K562 (cell line): ENCODE measurements at regions not wholly inside any gene's neighbourhood (a gene's known extent, or its start where the extent isn't known, plus 50 kb on each side); places are given as distances from the start of the nearest gene placed in this dataset.

ENCODE experiments used
- CBFA2T2 ChIP-seq: fragments of 450-650 bp; conservative IDR thresholded peaks from 2 replicates; pipeline ENCODE4 v1.6.1; 2017; ENCODE audit warnings: mild to moderate bottlenecking
- CEBPZ ChIP-seq: fragments of 150-350 bp; IDR thresholded peaks from 2 replicates; pipeline ENCODE4 v1.6.1; 2014; ENCODE audit warnings: low read depth, mild to moderate bottlenecking, low read length, borderline replicate concordance
- CREBBP ChIP-seq: IDR thresholded peaks from one replicate; pipeline ENCODE4 v1.6.1; 2012; ENCODE audit warnings: low read depth, mild to moderate bottlenecking, control low read depth, inconsistent platforms, low read length
- E2F5 ChIP-seq: sonication (generic); formaldehyde crosslinking; IDR thresholded peaks from 2 replicates; pipeline ENCODE4 v1.8.0; 2022; ENCODE audit warnings: mild to moderate bottlenecking, missing genetic modification reagents
- HNRNPLL ChIP-seq: fragments of 200-400 bp; formaldehyde crosslinking; IDR thresholded peaks from 2 replicates; pipeline ENCODE4 v1.6.1; 2017; ENCODE audit warnings: low read length, low read depth, mild to moderate bottlenecking; ENCODE audit not compliant: poor library complexity, severe bottlenecking
- ID3 ChIP-seq, 2 experiments: fragments of 250-450 bp in 1 of 2; fragments of 450-650 bp in 1 of 2; sonication (Bioruptor Pico) in 1 of 2; IDR thresholded peaks; 2 replicates each; pipeline versions ENCODE4 v1.6.1 to v1.8.0; 2016 to 2021; ENCODE audit warnings: mild to moderate bottlenecking in 2 of 2, moderate library complexity in 2 of 2, missing compliant biosample characterization in 1 of 2, missing genetic modification characterization in 1 of 2
- NFE2 ChIP-seq: IDR thresholded peaks from 2 replicates; pipeline ENCODE4 v1.6.1; 2014; ENCODE audit warnings: antibody characterized with exemption, low read depth
- NFIX ChIP-seq: fragments of 250-450 bp; sonication (Bioruptor Pico); IDR thresholded peaks from 2 replicates; pipeline ENCODE4 v1.4.0; 2020; ENCODE audit warnings: low read depth, mild to moderate bottlenecking, moderate library complexity
- RBM22 ChIP-seq: fragments of 200-400 bp; formaldehyde crosslinking; IDR thresholded peaks from 2 replicates; pipeline ENCODE4 v1.6.1; 2018; ENCODE audit warnings: low read length, low read depth; ENCODE audit not compliant: poor library complexity, severe bottlenecking
- RBM25 ChIP-seq: fragments of 200-400 bp; formaldehyde crosslinking; IDR thresholded peaks from 2 replicates; pipeline ENCODE4 v1.6.1; 2018; ENCODE audit warnings: low read length, low read depth, moderate library complexity; ENCODE audit not compliant: severe bottlenecking
- SIRT6 ChIP-seq: IDR thresholded peaks from one replicate; pipeline ENCODE4 v1.6.1; 2012; ENCODE audit warnings: low read depth, mild to moderate bottlenecking, control low read depth, inconsistent platforms, low read length, moderate library complexity
- SPI1 ChIP-seq: IDR thresholded peaks from 2 replicates; pipeline ENCODE4 v1.6.1; 2011; ENCODE audit warnings: low read depth, low read length, control low read depth, borderline replicate concordance
- TEAD1 ChIP-seq, 2 experiments: fragments of 450-650 bp in 1 of 2; sonication (generic) in 1 of 2; formaldehyde crosslinking; IDR thresholded peaks; 2 replicates each; pipeline versions ENCODE4 v1.4.0 to v1.8.0; 2020 to 2022; ENCODE audit warnings: mild to moderate bottlenecking in 2 of 2, missing genetic modification reagents in 1 of 2
- U2AF1 ChIP-seq: fragments of 200-400 bp; formaldehyde crosslinking; optimal IDR thresholded peaks from 2 replicates; pipeline ENCODE3; 2017; ENCODE audit warnings: mild to moderate bottlenecking, low read depth, low read length, moderate library complexity
- ZBTB2 ChIP-seq: fragments of 450-650 bp; IDR thresholded peaks from 2 replicates; pipeline ENCODE4 v1.6.1; 2016; ENCODE audit warnings: antibody characterized with exemption
- ZNF184 ChIP-seq: sonication (generic); formaldehyde crosslinking; IDR thresholded peaks from 2 replicates; pipeline ENCODE4 v1.5.0; 2020; ENCODE audit warnings: missing genetic modification reagents
- ZNF24 ChIP-seq: fragments of 450-650 bp; IDR thresholded peaks from 2 replicates; pipeline ENCODE4 v1.6.1; 2016
- ZNF57 ChIP-seq: fragments of 450-650 bp; formaldehyde crosslinking; IDR thresholded peaks from 2 replicates; pipeline ENCODE4 v1.4.0; 2020; ENCODE audit warnings: mild to moderate bottlenecking, moderate library complexity
- ZNF780A ChIP-seq: fragments of 250-450 bp; sonication (Bioruptor Pico); IDR thresholded peaks from 2 replicates; pipeline ENCODE4 v1.5.0; 2021; ENCODE audit warnings: mild to moderate bottlenecking
- ZNF830 ChIP-seq: fragments of 250-450 bp; sonication (Bioruptor Pico); IDR thresholded peaks from 2 replicates; pipeline ENCODE4 v1.5.0; 2021; ENCODE audit warnings: mild to moderate bottlenecking
- TF ChIP-seq, protein P1 (sequence below): fragments of 250-450 bp; sonication (Bioruptor Pico); IDR thresholded peaks from 2 replicates; pipeline ENCODE4 v1.5.0; 2021

DNA sequence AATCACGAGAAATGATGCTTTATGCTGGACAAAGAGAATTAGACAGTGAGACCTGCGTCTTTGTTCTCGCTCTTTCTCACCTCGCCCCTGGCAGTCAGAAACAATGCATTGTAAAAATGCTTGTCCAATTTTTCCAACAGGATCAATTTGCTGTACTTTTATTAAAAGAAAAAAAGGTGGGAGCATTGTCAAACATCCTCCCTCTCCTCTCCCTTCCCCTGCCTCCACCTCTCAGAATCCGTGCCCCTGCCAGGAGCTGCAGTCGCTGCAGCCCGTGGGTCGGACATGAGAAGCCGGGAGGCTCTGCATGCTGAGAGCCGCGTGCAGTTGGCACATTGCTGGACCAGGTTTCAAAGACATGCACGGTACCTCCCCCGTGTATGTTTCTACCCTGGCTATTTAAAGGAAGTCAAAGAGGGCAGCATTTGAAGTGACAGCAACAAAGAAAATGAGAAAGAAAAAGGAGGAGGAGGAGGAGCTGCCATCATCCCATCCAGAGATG, 161.0 kb upstream of the KAZN start (continued):
- TF ChIP-seq ID3 (CRISPR knock-in tag; IDR thresholded peaks at IDR 0.05) (no peak), ID3 (tag; IDR thresholded peaks at IDR 0.05) (peak; percentile 17; the same call in 1 of the 2 replicates), ZNF780A (CRISPR knock-in tag) (no peak), ZNF830 (no peak), ZNF57 (CRISPR knock-in tag) (no peak), ZNF24 (no peak), RBM22 (no peak), TEAD1 (CRISPR knock-in tag; IDR thresholded peaks at IDR 0.05) (0 out of 4 replicates have a peak, but pooled peaks of 1 of the 2 experiments have one; percentile 12), CEBPZ (no peak), SPI1 (0 out of 2 replicates have a peak, but pooled peaks have one; percentile 4), SIRT6 (no peak), E2F5 (CRISPR knock-in tag) (no peak), NFIX (no peak), ZBTB2 (no peak), HNRNPLL (peak; percentile 8), RBM25 (no peak), CREBBP (no peak), ZNF184 (CRISPR knock-in tag) (no peak), CBFA2T2 (no peak), NFE2 (no peak), U2AF1 (no peak)
- TF ChIP-seq, protein P1, sequence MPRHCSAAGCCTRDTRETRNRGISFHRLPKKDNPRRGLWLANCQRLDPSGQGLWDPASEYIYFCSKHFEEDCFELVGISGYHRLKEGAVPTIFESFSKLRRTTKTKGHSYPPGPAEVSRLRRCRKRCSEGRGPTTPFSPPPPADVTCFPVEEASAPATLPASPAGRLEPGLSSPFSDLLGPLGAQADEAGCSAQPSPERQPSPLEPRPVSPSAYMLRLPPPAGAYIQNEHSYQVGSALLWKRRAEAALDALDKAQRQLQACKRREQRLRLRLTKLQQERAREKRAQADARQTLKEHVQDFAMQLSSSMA = no peak
